NCI-H146 treated with DMSO at 0.1 percent for 48 hours (cell line): ENCODE measurements at regions not wholly inside any gene's neighbourhood (a gene's known extent, or its start where the extent isn't known, plus 50 kb on each side); places are given as distances from the start of the nearest gene placed in this dataset.
"Not testable (repeated sequence)": the region's sequence is repeated elsewhere in the genome, so short reads cannot be mapped to it uniquely, and the experiment has no call there.

Experiments used
- DNase-seq: peaks from one replicate; lab custom pipeline; 2025; ENCODE audit not compliant: unreplicated experiment; lab: John Stamatoyannopoulos, UW

DNA sequence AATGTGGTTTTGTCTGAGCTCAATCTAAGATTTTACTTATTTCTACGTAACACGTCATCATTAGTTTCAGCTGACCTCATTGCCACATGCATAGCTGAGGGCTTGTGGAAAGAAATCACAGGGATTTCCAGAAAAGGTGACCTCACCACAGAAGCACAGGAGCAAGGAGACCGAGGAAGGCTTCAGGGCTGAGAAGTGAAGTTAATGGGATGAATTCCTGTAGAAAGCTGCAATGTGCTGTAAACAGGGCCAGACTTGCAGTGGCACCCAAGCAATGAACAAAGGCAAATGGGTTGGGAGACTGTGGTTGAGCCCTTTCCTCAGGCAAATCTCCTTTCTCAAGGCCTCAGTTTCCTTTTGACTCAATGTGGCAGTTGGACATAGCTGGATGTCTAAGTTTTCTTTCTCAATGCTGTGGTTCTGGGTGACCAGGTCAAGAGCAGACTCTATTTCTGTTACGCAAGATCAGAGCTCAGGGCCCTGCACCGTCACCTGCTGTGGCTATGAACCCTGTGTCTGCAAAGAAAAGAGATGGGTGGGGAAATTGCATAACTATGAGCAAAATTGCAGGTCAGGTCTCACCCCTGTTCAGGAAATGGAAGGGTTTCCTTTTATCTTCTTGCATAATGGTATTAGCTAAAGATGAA lies 252.2 kb upstream of the TBL1XR1 start:
- DNase-seq = no peak

DNA sequence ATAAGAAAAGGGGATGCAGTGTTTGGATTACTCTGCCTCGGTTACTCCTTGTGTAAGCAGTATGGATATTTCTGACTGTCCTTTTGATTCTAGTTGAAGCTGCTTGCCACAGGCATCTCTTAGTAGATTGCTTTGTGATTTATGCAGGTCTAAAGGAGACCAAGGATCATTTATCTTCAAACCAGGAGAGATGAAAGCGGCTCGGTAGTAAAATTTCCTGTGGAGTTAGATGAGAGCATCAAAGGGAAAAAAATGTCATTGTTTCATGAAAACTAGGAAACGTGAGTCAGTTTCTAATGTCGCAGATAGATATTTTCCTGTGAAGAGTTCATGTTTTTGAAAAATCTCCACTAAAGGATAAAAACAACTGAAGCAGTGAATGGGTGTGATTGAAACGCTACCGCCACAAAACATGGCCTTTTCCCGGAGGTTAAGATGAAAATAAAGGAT lies 254.0 kb upstream of the TBL1XR1 start:
- DNase-seq = no peak

DNA sequence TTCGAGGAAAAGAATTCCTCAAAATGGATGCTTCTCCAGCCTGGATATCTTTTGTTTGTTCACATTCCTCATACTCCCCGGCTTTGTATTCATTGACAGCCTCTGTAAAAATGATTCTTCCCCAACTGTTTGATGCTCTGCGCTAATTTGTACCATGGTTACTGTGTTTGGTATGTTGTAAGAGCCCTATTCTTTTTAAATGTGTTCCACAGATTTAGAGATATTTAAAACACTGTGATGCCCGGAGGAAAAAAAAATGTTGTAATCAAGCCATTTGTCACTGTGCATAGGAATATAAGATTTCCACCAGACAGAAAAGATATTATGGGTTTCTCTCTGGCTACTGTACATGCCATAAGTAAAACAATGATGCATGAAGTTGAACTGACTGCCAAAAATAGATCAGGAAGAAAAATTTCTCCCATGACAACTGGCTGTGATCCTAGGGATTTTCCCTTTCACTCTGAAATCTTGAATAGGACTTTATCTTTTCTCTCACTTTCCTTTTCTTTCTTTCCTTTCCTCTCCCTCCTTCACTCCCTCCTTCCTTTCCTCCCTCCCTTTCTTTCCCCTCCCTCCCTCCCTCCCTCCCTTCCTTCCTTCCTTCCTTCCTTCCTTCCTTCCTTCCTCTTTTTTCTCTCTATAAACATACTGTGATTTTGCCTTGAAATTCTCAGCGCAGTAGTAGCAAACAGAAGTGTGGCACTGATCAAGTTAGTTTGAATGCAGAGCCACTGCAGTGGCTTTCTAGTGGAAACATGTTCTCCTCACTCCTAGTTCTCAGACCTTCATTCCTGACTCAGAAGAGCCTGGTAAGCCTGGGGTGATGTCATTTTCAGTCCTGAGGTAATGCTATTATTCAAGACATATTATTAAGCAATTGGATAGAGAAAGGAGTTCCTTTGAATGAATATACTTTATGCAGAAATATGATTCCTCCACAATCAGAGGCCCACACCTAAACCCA lies 254.9 kb upstream of the TBL1XR1 start:
- no peak for DNase-seq

DNA sequence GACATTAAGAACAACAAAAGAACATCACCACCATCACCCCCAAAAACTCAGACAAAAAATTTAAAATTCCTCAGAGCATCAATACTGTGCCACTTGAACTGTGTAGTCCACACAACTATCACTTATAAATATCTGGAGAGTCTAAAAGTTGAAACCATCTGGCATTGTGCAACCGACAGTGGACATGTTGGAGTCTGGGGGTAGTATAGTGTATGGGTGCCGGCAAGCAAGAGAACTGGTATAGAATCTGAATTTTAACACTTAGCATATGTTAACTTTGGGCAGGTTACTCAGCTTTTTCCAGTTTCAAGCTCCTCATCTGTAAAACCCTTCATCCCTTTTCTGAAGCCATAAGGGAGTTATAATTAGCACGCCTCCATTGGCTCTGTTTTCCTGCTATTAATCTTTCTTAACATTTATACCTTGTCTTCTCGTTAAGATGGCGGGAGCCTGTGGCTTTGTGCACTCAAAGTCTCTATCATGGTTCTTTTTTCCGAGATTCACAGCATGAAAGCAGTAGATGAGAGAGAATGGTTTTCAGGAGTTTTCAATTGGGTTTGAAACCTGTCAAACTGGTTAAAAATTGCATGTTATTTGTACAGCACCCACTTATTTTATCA lies 255.7 kb upstream of the TBL1XR1 start:
- no peak for DNase-seq

DNA sequence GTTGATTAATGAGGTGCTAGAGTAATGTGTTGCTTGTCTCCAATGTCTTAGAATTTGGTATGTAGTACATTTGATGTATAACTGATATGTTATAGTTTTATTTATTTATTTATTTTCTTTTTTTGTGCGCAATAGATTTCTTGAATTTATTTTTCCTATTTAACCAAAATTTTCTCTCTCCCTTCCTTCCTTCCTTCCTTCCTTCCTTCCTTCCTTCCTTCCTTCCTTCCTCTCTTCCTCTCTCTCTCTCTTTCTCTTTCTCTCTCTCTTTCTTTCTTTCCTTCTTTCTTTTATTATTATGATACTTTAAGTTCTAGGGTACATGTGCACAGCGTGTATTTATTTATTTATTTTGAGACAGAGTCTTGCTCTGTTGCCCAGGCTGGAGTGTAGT lies 256.2 kb upstream of the TBL1XR1 start:
- DNase-seq = no peak

DNA sequence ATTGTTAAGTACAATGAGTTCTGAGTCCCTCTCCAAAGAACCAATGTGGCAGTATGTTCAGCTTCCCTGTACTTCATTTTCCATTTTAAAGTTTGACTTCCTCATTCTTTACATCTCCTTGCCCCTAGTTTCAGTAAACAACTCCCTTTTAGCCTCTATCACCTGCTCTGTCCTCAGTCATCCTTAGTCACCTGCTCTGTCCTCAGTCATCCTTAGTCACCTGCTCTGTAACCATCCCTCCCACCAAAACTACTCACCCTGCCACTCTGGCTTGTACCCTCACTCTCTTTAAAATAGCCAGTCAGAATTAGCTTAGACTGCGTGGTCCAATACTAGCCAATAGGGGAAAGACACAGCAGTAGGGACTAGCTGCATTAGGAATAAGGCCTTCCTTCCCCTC lies 259.9 kb upstream of the TBL1XR1 start:
- not testable (repeated sequence) for DNase-seq

DNA sequence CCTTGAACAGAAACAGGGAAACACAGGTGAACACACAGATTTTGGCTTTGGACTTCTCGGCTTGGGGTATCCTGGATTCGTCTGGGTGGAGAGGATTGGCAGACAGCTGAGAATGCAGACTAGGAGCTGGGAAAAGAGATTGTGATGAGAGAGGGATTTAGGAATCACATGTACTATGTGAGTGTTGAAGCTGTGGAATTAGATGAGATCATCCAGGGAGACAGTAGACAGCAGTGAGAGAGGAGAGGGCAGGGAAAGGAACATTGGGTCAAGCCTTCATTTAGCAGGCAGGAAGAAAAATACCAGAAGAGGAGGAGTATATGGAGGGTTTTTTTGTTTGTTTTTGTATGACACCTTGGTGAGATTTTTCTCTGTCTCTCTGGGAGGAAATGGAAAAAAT lies 262.1 kb upstream of the TBL1XR1 start:
- no peak for DNase-seq

DNA sequence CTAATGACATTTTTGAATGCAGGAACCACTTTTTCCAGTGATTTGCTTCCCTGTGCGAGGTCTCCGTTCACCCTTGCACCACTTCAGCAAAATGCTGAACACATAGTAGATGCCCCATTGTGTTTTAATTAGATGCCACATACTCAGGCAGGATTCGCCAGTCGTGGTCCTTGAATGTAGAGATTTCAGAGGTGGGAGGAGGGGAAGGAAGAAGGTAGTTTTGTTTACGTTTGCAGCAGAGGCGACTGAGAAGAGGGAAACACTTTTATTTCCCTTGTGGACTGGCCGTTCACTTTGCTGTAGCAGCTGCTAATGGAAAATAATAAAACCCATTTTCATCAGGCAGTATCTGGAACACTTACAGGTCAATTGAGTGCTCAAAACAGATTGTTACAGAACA lies 262.8 kb upstream of the TBL1XR1 start:
- DNase-seq = no peak

DNA sequence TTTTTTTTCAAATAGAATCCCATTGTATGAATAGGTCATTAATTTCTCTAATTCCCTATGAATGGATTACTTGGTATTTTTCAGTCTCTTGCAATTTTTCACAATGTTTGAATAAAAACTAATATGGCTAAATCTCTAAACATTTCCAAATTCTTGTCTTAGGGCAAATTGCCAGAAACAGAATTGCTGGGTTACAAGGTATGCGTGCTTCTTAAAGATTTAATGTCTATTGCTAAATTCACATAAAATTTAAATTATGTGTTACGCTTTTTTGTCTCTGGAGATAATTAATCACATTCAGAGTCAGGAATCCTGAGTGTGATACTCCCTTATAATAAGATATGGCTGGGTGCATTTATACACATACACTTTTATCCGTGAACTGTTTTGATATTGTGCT lies 264.5 kb upstream of the TBL1XR1 start:
- no peak for DNase-seq

DNA sequence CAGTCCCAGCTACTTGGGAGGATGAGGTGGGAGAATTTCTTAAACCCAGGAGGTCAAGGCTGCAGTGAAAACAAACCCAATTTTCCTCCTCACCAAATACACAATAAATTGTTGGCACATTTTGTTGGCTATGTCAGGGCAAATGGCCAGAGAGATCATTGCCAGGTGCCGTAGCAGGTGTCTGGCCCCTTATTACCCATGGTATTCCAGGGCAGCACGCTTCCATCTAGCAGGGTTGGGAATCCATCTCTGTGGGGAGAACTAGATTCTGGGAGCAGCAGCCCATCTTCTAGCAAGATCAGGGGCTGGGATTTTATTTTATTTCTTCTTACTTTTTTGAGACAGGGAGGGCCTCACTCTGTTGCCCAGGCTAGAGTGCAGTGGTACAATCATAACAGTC lies 266.1 kb upstream of the TBL1XR1 start:
- DNase-seq = not testable (repeated sequence)

DNA sequence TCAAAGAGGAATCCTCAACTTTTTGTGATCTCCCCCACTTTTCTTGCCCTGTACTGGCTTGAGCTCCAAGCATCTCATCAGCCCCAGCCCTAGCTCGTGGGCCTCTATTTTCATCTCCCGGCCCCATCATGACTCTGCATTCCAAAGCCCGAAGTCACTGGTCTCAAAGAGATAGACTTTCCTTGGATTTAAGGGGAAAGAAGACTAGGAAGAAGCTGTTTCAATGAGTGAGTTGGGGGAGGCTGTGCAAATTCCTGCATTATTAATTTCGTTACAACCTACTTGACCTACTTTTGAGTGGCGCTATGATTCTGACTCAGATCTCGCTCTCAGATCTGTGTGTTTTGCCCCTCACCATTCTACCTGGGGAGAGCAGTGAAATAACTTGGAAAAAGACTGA lies 266.6 kb upstream of the TBL1XR1 start:
- no peak for DNase-seq

DNA sequence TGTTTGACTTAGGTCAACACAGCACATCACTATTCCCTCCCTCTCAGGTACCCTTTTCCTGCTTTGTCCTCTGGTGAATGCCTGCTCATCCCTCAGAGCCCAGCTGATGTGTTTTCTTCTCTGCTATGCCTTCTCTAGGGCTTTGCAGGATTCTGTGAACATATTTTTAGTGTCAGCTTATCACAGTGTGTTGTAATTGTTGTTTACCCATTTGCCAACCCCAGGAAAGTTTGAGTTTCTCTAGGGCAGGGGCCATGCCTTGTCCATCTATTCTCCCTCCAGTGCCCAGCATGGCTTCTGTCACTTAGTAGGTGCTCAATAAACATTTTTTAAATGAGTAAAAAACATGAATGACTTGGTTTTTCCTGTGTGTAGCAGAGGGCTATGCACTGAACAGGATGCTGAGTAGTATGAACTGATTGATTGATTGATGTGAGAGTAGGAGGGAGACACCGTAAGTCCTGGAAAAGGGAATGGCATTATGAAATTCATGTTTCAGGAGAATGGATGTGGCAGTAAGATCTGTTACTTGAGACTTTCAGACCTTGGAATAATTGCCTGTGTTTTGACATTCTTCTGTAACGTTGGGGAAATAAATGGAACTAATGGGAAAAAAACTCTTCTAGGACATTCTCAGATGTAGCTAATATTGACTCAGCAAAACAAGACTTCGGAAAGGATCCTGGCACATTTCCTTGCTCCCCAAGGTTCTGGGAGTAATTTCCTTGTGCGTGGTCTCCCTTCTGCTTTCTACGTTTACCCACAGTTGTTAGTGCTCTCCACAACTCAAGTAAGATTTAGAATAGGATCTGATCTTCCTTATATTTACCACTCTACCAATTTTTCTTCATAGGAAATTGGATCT lies 267.3 kb upstream of the TBL1XR1 start:
- no peak for DNase-seq

DNA sequence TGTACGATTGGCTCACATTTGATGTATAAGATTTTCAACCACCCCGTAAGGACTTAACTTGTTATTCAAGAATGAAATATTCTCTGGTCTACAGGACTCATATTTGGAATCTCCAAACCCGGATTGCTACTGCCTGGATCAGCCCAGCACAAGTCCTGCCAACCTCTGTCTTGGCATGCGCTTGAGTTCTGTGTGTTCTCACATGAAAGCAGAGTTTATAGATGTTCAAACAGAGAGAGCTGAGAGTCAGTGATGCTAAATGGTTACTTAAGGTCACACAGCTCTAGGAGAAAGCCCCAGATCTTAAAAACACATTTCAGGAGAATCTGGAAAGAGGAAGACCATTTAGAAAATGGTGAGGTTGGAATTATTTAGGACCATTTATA lies 268.0 kb upstream of the TBL1XR1 start:
- no peak for DNase-seq

DNA sequence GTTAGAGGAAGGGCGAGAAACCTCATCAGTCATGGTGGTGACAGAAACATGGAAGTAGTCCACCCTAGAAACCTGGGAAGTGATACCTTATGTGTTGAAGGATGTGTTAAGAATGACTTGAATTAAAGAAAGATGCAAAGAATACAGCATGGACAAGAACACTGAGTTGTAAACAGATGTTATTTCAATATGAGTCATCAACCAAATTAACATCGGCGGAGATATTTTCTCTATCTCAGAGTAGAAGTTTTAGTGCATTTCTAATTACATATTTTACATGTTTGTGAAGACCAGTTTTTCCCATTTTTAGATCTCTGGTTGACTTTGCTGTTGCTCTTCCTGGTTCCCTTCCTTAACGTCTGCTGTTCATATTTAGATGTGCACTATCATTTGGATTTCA lies 268.8 kb upstream of the TBL1XR1 start:
- DNase-seq = no peak

DNA sequence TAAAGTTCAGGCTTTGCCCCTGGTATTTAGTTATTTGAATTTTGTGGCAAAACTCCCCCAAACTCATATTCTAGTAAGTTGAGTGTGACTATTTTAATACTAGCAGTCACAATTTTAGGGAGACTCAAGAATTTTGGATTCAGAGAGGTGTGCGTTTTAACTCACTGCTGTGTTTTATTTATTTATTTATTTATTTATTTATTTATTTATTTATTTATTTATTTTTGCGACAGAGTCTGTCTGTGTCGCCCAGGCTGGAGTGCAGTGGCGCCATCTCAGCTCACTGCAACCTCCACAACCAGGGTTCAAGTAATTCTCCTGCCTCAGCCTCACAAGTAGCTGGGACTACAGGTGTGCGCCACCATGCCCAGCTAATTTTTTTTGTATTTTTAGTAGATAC lies 269.3 kb upstream of the TBL1XR1 start:
- not testable (repeated sequence) for DNase-seq

DNA sequence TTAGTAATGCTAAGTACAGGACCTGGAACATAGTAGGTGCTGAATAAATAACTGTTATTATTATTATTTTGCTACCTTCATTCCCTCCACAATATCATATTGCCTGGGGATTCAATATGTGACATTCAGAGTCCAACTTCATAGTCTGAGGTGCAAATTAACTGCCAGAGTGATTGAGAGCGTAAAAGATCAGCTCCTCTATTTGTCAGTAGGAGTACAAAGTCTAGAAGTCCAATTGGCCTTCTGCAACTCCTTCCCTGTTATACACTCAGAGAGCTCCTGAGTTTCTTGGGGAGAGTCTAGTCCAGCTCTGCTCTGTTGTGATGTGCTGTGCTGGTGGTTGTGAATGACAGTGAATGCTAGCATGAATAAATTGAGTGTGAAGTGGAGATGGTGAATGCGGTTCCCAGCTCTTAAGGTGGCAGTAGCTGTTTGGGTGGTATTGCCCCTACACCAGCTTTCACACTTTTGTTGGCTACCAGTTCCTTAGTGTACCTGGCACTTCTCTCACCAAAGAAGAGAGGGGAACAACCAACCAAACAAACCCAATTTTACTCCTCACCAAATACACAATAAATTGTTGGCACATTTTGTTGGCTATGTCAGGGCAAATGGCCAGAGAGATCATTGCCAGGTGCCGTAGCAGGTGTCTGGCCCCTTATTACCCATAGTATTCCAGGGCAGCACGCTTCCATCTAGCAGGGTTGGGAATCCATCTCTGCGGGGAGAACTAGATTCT lies 270.1 kb upstream of the TBL1XR1 start:
- DNase-seq = no peak

DNA sequence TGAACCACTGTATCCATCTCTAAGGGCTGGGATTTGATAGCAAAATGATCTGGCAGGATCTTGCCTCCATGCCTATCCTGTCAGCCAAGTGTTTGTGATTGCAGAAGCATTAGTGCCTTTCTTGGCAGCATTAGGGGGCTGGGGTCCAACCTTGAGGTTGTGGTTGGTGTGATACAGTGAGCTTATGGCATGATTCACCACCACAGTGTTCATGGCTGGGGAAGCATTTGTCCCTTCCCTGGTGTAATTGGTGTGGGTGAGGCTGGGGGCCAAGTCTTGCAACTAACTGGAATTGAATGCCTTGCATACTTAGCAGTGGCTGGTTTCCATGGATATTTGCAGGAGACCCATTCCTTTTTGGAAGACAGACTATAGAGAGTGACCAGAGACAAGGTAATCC lies 271.0 kb upstream of the TBL1XR1 start:
- DNase-seq = no peak

DNA sequence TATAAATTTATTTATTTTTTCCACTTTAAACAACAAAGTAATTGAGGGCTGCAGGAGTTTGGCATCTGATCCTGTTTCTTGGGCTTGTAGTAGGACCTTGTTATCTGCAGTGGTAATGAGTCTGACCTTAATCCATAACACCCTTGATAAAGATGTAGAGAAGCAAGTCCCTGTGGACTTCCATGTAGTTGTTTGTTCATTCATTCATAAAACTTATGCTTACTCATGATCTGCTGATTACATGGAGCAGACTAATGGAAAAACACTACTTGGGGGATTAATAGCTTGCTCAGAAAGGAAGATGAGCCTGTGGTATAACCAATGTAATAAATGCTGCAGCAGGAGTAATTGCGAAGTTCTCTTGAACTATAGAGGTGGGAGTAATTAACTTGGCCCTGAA lies 271.5 kb upstream of the TBL1XR1 start:
- DNase-seq = no peak

DNA sequence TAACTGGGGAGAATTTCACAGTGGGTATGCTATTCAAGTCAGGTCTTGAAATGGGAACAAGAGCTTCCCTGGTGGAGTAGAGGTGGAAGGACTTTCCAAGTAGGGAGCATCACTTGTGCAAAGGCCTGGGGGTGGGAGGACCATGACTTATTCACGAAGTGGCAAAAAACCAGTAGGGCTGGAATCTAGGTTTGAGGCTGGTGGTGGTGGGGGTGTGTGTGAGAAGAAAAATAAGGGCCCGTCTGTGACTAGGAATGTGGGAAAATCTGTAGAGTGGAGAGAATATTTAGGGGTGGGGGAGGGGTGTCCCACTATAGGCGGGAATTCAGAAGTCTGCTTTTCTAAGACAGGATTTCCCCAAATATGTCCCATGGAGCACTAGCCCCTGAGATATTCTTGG lies 271.9 kb upstream of the TBL1XR1 start:
- DNase-seq = no peak

DNA sequence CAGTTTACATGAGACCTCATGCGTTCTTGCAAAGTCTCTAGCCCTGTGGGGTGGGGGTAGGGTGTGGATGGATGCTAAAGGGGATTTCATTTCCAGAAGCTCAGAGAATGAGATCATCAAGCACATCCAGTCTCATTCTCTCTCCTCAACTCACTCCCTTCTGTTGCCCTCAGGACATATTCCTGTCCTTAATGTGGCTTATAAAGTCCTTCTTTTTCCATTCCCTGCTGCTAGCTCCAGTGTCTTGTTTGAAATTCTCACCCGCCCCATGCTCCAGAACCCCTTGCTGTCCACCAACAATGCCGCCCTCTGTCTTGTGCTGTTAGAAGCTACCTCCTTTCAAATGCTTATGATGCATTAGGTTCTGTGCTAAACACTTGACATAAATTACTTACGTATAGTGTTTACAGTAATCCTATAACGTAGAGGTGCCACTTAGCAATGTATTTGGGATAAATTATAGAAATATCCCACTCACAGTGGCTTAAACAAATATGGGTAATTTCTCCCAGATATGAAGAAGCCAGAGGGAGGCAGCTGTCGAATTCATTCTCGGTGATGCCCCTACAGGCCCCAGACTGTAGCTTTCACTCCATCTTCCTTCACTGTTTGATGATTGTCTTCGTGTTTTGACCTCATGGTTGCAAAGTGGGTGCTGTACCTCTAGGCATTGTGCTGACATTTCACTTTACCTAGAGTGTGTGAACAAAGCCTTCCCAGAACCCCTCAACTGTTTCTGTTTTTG lies 273.1 kb upstream of the TBL1XR1 start:
- DNase-seq = no peak
